WTC11 (cell line): ENCODE measurements at regions not wholly inside any gene's neighbourhood (a gene's known extent, or its start where the extent isn't known, plus 50 kb on each side); places are given as distances from the start of the nearest gene placed in this dataset.

Experiments
- ATAC-seq: fragments of 200-7000 bp; cut with Tn5 transposase; 2 replicates; pipeline ENCODE4 v1.10.0; 2021; ENCODE audit warnings: mild to moderate bottlenecking, moderate library complexity
- CTCF ChIA-PET: fragments of 300-600 bp; sonication (Branson Sonifier 250); formaldehyde crosslinking; loops from one replicate; lab custom pipeline; 2021; ENCODE audit warnings: antibody characterized with exemption; lab: Charles Lee
- POLR2A ChIA-PET: fragments of 350-600 bp; sonication (Branson Sonifier 250); formaldehyde crosslinking; loops from one replicate; lab custom pipeline; 2021; ENCODE audit warnings: antibody characterized with exemption; lab: Charles Lee
- DNase-seq: peaks from one replicate; pipeline ENCODE4 v3.0.0; 2021; ENCODE audit warnings: low spot score
- H3K27ac Mint-ChIP-seq: 2 replicates; pipeline ENCODE4 v1.8.0; 2021; ENCODE audit warnings: mixed read lengths
- H3K27me3 Mint-ChIP-seq: 2 replicates; pipeline ENCODE4 v1.8.0; 2021; ENCODE audit warnings: low read depth, mild to moderate bottlenecking, moderate library complexity, mixed read lengths
- H3K36me3 Mint-ChIP-seq: 2 replicates; pipeline ENCODE4 v1.8.0; 2021; ENCODE audit warnings: mixed read lengths
- H3K4me1 Mint-ChIP-seq: 2 replicates; pipeline ENCODE4 v1.8.0; 2022; ENCODE audit warnings: mixed read lengths
- H3K4me3 Mint-ChIP-seq: 2 replicates; pipeline ENCODE4 v1.8.0; 2021; ENCODE audit warnings: mild to moderate bottlenecking, moderate library complexity, mixed read lengths
- H3K9me3 Mint-ChIP-seq: 2 replicates; pipeline ENCODE4 v1.8.0; 2021; ENCODE audit warnings: mixed read lengths
- CREB1 ChIP-seq: sonication (generic); formaldehyde crosslinking; IDR thresholded peaks from 2 replicates; pipeline ENCODE4 v1.8.0; 2023; ENCODE audit warnings: mild to moderate bottlenecking, missing genetic modification reagents
- CREM ChIP-seq: sonication (generic); formaldehyde crosslinking; IDR thresholded peaks from 2 replicates; pipeline ENCODE4 v1.8.1; 2022; ENCODE audit warnings: mild to moderate bottlenecking, missing genetic modification reagents, moderate library complexity
- IRF2 ChIP-seq: sonication (generic); formaldehyde crosslinking; IDR thresholded peaks from 2 replicates; pipeline ENCODE4 v1.8.0; 2022; ENCODE audit warnings: low read depth, missing genetic modification reagents, borderline replicate concordance
- MXD4 ChIP-seq: fragments of 250-450 bp; sonication (Bioruptor Pico); IDR thresholded peaks from 2 replicates; pipeline ENCODE4 v1.8.0; 2021; ENCODE audit warnings: mild to moderate bottlenecking, moderate library complexity, borderline replicate concordance
- NFE2L1 ChIP-seq: sonication (generic); formaldehyde crosslinking; IDR thresholded peaks from 2 replicates; pipeline ENCODE4 v1.8.1; 2023; ENCODE audit warnings: missing genetic modification reagents
- ZNF121 ChIP-seq: sonication (generic); formaldehyde crosslinking; IDR thresholded peaks from 2 replicates; pipeline ENCODE4 v1.8.0; 2023; ENCODE audit warnings: missing genetic modification reagents
- ZNF138 ChIP-seq: sonication (generic); formaldehyde crosslinking; conservative IDR thresholded peaks from 2 replicates; pipeline ENCODE4 v1.8.1; 2022; ENCODE audit warnings: mild to moderate bottlenecking, moderate library complexity, missing genetic modification reagents
- ZNF232 ChIP-seq: sonication (generic); formaldehyde crosslinking; IDR thresholded peaks from 2 replicates; pipeline ENCODE4 v1.8.0; 2022; ENCODE audit warnings: mild to moderate bottlenecking, missing genetic modification reagents
- ZNF671 ChIP-seq: fragments of 250-450 bp; sonication (Bioruptor Pico); IDR thresholded peaks from 2 replicates; pipeline ENCODE4 v1.8.0; 2021; ENCODE audit warnings: mild to moderate bottlenecking
- TF ChIP-seq, protein P1 (sequence below): sonication (generic); formaldehyde crosslinking; IDR thresholded peaks from 2 replicates; pipeline ENCODE4 v1.8.0; 2023; ENCODE audit warnings: missing genetic modification reagents, mild to moderate bottlenecking, borderline replicate concordance
- TF ChIP-seq, protein P2 (sequence below): fragments of 250-450 bp; sonication (Bioruptor Pico); conservative IDR thresholded peaks from 2 replicates; pipeline ENCODE4 v1.9.0; 2021; ENCODE audit warnings: mild to moderate bottlenecking
- TF ChIP-seq, protein P3 (sequence below): fragments of 250-450 bp; sonication (Bioruptor Pico); IDR thresholded peaks from 2 replicates; pipeline ENCODE4 v1.9.0; 2021; ENCODE audit warnings: mild to moderate bottlenecking
- TF ChIP-seq, protein P4 (sequence below): sonication (generic); formaldehyde crosslinking; conservative IDR thresholded peaks from 2 replicates; pipeline ENCODE4 v1.8.1; 2022; ENCODE audit warnings: mild to moderate bottlenecking, missing genetic modification reagents
- TF ChIP-seq, protein P5 (sequence below): sonication (generic); formaldehyde crosslinking; IDR thresholded peaks from 2 replicates; pipeline ENCODE4 v1.8.0; 2022; ENCODE audit warnings: mild to moderate bottlenecking, missing genetic modification reagents
- TF ChIP-seq, protein P6 (sequence below): sonication (generic); formaldehyde crosslinking; IDR thresholded peaks from 2 replicates; pipeline ENCODE4 v1.8.1; 2022; ENCODE audit warnings: mild to moderate bottlenecking, moderate library complexity, missing genetic modification reagents
- TF ChIP-seq, protein P7 (sequence below): fragments of 200-600 bp; IDR thresholded peaks from 2 replicates; pipeline ENCODE4 v1.8.0; 2022; ENCODE audit warnings: antibody characterized with exemption
- TF ChIP-seq, protein P8 (sequence below): sonication (generic); formaldehyde crosslinking; IDR thresholded peaks from 2 replicates; pipeline ENCODE4 v1.8.1; 2022; ENCODE audit warnings: low read depth, missing genetic modification reagents, borderline replicate concordance

DNA sequence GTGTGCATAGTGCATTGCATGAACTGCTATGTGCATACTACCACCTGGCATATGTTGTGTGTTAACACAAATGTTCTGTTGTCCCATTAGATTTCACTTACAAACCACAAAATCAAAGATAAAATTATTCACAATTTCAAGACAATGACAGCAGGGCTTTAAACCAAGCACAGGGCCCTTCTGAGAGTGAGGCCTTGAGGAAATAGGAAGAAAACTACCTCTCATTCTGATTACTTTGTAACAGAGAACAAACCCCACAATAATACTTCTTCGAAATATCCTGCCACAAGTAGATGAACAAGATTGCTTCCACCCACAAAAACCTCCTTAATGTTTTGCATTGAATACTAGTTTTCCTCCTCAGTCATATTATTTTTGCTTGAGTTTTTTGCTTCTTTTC, 85.5 kb upstream of the SPANXB1 start (continued):
- TF ChIP-seq, protein P1, sequence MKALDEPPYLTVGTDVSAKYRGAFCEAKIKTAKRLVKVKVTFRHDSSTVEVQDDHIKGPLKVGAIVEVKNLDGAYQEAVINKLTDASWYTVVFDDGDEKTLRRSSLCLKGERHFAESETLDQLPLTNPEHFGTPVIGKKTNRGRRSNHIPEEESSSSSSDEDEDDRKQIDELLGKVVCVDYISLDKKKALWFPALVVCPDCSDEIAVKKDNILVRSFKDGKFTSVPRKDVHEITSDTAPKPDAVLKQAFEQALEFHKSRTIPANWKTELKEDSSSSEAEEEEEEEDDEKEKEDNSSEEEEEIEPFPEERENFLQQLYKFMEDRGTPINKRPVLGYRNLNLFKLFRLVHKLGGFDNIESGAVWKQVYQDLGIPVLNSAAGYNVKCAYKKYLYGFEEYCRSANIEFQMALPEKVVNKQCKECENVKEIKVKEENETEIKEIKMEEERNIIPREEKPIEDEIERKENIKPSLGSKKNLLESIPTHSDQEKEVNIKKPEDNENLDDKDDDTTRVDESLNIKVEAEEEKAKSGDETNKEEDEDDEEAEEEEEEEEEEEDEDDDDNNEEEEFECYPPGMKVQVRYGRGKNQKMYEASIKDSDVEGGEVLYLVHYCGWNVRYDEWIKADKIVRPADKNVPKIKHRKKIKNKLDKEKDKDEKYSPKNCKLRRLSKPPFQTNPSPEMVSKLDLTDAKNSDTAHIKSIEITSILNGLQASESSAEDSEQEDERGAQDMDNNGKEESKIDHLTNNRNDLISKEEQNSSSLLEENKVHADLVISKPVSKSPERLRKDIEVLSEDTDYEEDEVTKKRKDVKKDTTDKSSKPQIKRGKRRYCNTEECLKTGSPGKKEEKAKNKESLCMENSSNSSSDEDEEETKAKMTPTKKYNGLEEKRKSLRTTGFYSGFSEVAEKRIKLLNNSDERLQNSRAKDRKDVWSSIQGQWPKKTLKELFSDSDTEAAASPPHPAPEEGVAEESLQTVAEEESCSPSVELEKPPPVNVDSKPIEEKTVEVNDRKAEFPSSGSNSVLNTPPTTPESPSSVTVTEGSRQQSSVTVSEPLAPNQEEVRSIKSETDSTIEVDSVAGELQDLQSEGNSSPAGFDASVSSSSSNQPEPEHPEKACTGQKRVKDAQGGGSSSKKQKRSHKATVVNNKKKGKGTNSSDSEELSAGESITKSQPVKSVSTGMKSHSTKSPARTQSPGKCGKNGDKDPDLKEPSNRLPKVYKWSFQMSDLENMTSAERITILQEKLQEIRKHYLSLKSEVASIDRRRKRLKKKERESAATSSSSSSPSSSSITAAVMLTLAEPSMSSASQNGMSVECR (CRISPR knock-in tag): no peak
- TF ChIP-seq, protein P2, sequence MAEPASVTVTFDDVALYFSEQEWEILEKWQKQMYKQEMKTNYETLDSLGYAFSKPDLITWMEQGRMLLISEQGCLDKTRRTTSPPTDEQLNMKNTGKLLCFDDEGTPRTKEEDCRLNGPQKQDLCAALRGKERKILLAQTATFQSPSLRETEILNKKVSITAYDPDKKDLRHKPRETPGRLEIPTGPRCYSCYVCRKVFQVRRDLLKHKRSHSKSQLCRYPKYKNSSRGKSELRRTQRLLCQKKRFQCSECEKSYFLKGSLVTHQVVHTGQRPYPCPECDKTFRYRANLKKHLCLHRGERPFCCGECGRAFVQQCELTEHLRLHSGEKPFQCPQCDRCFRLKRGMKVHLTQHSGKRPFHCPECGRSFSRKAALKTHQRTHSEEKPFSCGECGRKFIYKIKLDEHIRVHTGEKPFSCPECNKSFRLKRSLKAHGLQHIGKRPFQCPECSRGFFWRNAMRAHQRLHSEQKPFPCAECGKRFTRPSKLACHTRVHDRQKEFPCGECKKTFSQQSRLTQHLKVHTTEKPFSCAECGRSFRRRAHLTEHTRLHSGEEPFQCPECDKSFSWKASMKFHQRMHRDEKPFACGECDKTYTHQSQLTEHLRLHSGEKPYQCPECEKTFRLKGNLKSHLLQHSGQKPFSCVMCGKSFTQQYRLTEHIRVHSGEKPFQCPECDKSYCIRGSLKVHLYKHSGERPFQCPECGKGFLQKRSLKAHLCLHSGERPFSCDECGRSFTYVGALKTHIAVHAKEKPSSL (CRISPR knock-in tag): no peak
- TF ChIP-seq, protein P3, sequence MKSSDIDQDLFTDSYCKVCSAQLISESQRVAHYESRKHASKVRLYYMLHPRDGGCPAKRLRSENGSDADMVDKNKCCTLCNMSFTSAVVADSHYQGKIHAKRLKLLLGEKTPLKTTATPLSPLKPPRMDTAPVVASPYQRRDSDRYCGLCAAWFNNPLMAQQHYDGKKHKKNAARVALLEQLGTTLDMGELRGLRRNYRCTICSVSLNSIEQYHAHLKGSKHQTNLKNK (CRISPR knock-in tag): no peak
- TF ChIP-seq IRF2 (CRISPR knock-in tag): no peak
- TF ChIP-seq ZNF671 (CRISPR knock-in tag): no peak

DNA sequence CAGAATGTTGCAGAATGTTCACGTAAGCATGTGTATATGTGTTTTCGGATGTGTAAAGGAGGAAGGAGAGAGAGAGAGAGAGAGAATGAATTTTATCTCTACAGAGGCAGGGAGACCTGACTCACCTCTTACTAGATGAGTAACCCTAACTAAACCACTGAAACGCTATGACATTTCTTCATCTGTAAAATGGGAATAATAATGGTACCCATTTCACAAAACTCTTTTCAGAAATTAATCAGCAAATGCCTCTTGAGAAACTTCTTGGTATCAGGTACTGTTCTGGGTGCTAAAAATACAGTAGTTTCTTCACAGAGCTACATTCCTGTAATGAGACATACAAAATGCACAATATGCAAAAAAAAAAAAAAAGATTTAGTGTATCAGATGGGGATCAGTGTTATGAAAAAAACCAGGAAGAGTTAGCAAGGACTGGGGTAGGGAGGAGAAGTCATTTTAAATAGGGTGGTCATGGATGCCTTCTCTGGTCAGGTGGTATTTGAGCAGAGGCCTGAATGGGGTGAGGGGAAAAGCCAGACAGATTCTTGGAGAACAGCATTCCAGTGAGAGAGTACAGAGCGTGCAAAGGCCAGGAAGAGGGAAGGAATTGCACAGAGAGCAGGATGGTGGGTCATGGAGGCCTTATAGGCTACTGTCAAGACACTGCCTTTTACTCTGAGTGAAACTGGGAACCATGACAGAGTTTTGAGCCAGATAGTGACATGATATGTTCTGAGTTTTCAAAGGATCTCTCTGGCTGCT, 84.9 kb upstream of the SPANXB1 start:
- Mint-ChIP-seq H3K9me3 (no peaks in the 10 kb centered on the region), H3K4me3 (no peak overlapping the region), H3K36me3 (no peaks in the 10 kb centered on the region), H3K27me3 (no peaks in the 10 kb centered on the region), H3K4me1 (peaks cover 6% of the 10 kb centered on the region; the same call in 1 of the 2 replicates), H3K27ac (no peak overlapping the region)
- ChIA-PET POLR2A (no interaction called here), CTCF (interaction anchor here (0.6 to 1.6 kb wide), 10 partner anchors 10 to 1199 kb away, joined by 3 to 7 read pairs (median 4); no protein-coding TSS in a partner anchor)
- DNase-seq (no peak), ATAC-seq (no peak)
- TF ChIP-seq, protein P4, sequence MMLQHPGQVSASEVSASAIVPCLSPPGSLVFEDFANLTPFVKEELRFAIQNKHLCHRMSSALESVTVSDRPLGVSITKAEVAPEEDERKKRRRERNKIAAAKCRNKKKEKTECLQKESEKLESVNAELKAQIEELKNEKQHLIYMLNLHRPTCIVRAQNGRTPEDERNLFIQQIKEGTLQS (CRISPR knock-in tag): no peak
- TF ChIP-seq CREB1 (CRISPR knock-in tag) (no peak), ZNF138 (no peak), NFE2L1 (CRISPR knock-in tag) (no peak), ZNF121 (CRISPR knock-in tag) (no peak), ZNF232 (CRISPR knock-in tag) (no peak), CREM (CRISPR knock-in tag) (no peak)
- TF ChIP-seq, protein P5, sequence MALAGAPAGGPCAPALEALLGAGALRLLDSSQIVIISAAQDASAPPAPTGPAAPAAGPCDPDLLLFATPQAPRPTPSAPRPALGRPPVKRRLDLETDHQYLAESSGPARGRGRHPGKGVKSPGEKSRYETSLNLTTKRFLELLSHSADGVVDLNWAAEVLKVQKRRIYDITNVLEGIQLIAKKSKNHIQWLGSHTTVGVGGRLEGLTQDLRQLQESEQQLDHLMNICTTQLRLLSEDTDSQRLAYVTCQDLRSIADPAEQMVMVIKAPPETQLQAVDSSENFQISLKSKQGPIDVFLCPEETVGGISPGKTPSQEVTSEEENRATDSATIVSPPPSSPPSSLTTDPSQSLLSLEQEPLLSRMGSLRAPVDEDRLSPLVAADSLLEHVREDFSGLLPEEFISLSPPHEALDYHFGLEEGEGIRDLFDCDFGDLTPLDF (CRISPR knock-in tag): no peak

DNA sequence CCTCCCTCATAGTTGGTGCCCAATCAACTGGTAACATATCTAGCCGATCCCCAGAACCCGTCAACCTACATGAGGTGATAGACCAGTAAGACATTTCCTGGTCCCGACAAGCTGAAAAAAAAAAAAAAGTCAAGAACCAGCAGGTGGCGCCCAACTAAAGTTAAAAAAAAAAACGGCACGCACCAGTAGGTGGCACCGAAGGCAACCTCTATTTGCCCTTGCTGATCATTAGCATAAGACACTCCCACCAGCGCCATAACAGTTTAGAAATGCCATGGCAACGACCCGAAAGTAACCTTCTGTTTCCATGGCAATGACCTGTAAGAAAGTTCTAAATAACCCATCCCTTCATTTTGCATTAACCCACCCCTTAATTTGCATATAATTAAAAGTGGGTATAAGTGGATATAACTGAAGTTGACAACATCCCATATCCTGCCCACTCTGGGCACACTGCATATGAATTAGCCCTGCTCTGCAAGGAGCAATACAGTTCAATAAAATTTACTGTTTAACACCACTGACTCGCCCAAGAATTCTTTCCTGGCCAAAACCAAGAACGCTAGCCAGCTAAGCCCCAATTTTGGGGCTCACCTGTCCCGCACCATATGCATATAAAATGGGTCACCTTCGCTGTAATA, 83.9 kb upstream of the SPANXB1 start:
- no peak overlapping the region for H3K27ac Mint-ChIP-seq
- DNase-seq (peak; percentile 33), ATAC-seq (peak; percentile 94)
- peaks cover 6% of the 10 kb centered on the region; the same call in 1 of the 2 replicates for H3K4me1 Mint-ChIP-seq
- no peaks in the 10 kb centered on the region for H3K36me3 Mint-ChIP-seq
- H3K27me3 Mint-ChIP-seq: no peaks in the 10 kb centered on the region
- no peak overlapping the region for H3K4me3 Mint-ChIP-seq
- ChIA-PET CTCF (interaction anchor here (0.6 to 1.6 kb wide), 10 partner anchors 11 to 1198 kb away, joined by 3 to 7 read pairs (median 4); no protein-coding TSS in a partner anchor), POLR2A (no interaction called here)
- H3K9me3 Mint-ChIP-seq: peaks cover 3% of the 10 kb centered on the region; the same call in 1 of the 2 replicates
- TF ChIP-seq, protein P6, sequence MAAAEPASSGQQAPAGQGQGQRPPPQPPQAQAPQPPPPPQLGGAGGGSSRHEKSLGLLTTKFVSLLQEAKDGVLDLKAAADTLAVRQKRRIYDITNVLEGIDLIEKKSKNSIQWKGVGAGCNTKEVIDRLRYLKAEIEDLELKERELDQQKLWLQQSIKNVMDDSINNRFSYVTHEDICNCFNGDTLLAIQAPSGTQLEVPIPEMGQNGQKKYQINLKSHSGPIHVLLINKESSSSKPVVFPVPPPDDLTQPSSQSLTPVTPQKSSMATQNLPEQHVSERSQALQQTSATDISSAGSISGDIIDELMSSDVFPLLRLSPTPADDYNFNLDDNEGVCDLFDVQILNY (CRISPR knock-in tag): no peak
- TF ChIP-seq, protein P7, sequence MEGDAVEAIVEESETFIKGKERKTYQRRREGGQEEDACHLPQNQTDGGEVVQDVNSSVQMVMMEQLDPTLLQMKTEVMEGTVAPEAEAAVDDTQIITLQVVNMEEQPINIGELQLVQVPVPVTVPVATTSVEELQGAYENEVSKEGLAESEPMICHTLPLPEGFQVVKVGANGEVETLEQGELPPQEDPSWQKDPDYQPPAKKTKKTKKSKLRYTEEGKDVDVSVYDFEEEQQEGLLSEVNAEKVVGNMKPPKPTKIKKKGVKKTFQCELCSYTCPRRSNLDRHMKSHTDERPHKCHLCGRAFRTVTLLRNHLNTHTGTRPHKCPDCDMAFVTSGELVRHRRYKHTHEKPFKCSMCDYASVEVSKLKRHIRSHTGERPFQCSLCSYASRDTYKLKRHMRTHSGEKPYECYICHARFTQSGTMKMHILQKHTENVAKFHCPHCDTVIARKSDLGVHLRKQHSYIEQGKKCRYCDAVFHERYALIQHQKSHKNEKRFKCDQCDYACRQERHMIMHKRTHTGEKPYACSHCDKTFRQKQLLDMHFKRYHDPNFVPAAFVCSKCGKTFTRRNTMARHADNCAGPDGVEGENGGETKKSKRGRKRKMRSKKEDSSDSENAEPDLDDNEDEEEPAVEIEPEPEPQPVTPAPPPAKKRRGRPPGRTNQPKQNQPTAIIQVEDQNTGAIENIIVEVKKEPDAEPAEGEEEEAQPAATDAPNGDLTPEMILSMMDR: 0 out of 2 replicates have a peak, but pooled peaks have one; percentile 28
- TF ChIP-seq ZNF138: no peak
- TF ChIP-seq, protein P8, sequence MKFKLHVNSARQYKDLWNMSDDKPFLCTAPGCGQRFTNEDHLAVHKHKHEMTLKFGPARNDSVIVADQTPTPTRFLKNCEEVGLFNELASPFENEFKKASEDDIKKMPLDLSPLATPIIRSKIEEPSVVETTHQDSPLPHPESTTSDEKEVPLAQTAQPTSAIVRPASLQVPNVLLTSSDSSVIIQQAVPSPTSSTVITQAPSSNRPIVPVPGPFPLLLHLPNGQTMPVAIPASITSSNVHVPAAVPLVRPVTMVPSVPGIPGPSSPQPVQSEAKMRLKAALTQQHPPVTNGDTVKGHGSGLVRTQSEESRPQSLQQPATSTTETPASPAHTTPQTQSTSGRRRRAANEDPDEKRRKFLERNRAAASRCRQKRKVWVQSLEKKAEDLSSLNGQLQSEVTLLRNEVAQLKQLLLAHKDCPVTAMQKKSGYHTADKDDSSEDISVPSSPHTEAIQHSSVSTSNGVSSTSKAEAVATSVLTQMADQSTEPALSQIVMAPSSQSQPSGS (CRISPR knock-in tag): no peak
- no peak for TF ChIP-seq MXD4
